OCI-LY7 (cell line): ENCODE measurements at regions not wholly inside any gene's neighbourhood (a gene's known extent, or its start where the extent isn't known, plus 50 kb on each side); places are given as distances from the start of the nearest gene placed in this dataset.

Source experiments
- CTCF ChIP-seq: fragments of 200-600 bp; sonication (generic); conservative IDR thresholded peaks from 2 replicates; pipeline ENCODE4 v1.5.1; 2014; ENCODE audit warnings: mild to moderate bottlenecking, antibody characterized with exemption, low read length, moderate library complexity, mixed read lengths
- EZH2phosphoT487 ChIP-seq: fragments of 200-600 bp; sonication (generic); IDR thresholded peaks from 2 replicates; pipeline ENCODE4 v1.6.1; 2018; ENCODE audit warnings: low read depth, borderline replicate concordance, mild to moderate bottlenecking, mixed run types, antibody characterized with exemption, low read length, moderate library complexity, mixed read lengths

GRCh38 chr13:99902657-99903056, 68.9 kb downstream of the ZIC5 start:
- no peak for TF ChIP-seq CTCF
- no peak for TF ChIP-seq EZH2phosphoT487
